LHCN-M2 (cell line): ENCODE measurements at regions not wholly inside any gene's neighbourhood (a gene's known extent, or its start where the extent isn't known, plus 50 kb on each side); places are given as distances from the start of the nearest gene placed in this dataset.

Source experiments
- DNase-seq: peaks from one replicate; pipeline ENCODE4 v3.0.0-alpha.2; 2012; ENCODE audit warnings: low read depth

- DNase-seq = no peak
Measured at GRCh38 chr6:66858196-66858595, 1151.2 kb upstream of the EYS start.

- DNase-seq = no peak
Measured at GRCh38 chr6:66854014-66854413, 1147.0 kb upstream of the EYS start.

GRCh38 chr6:66851930-66852329 is 1144.9 kb upstream of the EYS start:
- DNase-seq = no peak

GRCh38 chr6:66849843-66850242 is 1142.8 kb upstream of the EYS start:
- no peak for DNase-seq

GRCh38 chr6:66848244-66848953 is 1141.4 kb upstream of the EYS start:
- no peak for DNase-seq

- peak; percentile 29 for DNase-seq
Measured at GRCh38 chr6:66838764-66839163, 1131.7 kb upstream of the EYS start.

GRCh38 chr6:66825539-66825938 is 1118.5 kb upstream of the EYS start:
- DNase-seq = no peak

- DNase-seq = no peak
Measured at GRCh38 chr6:66814156-66814555, 1107.1 kb upstream of the EYS start.

GRCh38 chr6:66808771-66809170 is 1101.7 kb upstream of the EYS start:
- no peak for DNase-seq

- DNase-seq = no peak
Measured at GRCh38 chr6:66796987-66797386, 1090.0 kb upstream of the EYS start.

- DNase-seq = no peak
Measured at GRCh38 chr6:66788579-66788978, 1081.6 kb upstream of the EYS start.

- DNase-seq = peak; percentile 15
Measured at GRCh38 chr6:66772800-66773199, 1065.8 kb upstream of the EYS start.

- no peak for DNase-seq
Measured at GRCh38 chr6:66771626-66772025, 1064.6 kb upstream of the EYS start.

- no peak for DNase-seq
Measured at GRCh38 chr6:66751630-66752029, 1044.6 kb upstream of the EYS start.

GRCh38 chr6:66740346-66740745 is 1033.3 kb upstream of the EYS start:
- DNase-seq = no peak

- peak; percentile 3 for DNase-seq
Measured at GRCh38 chr6:66735106-66735890, 1028.3 kb upstream of the EYS start.

GRCh38 chr6:66731310-66731709 is 1024.3 kb upstream of the EYS start:
- no peak for DNase-seq

GRCh38 chr6:66725670-66726069 is 1018.6 kb upstream of the EYS start:
- DNase-seq = no peak

- no peak for DNase-seq
Measured at GRCh38 chr6:66717801-66718200, 1010.8 kb upstream of the EYS start.

- DNase-seq = no peak
Measured at GRCh38 chr6:66699385-66699784, 992.4 kb upstream of the EYS start.

GRCh38 chr6:66689608-66690007 is 982.6 kb upstream of the EYS start:
- no peak for DNase-seq

GRCh38 chr6:66687611-66688140 is 980.6 kb upstream of the EYS start:
- DNase-seq = no peak

- DNase-seq = no peak
Measured at GRCh38 chr6:66675906-66676305, 968.9 kb upstream of the EYS start.
